ENCODE measurements at regions not wholly inside any gene's neighbourhood (a gene's known extent, or its start where the extent isn't known, plus 50 kb on each side); places are given as distances from the start of the nearest gene placed in this dataset.

GRCh38 chr14:100469632-100470522 is 117.3 kb downstream of the BEGAIN start:
- H3K27me3 Mint-ChIP-seq (ENCODE audit: low read depth), result no peaks in the 10 kb centered on the region
- DNase-seq (ENCODE audit: low spot score), result no peak
- H3K4me1 Mint-ChIP-seq (ENCODE audit: low read depth), result peaks cover 5% of the 10 kb centered on the region
- no peaks in the 10 kb centered on the region for H3K36me3 Mint-ChIP-seq (ENCODE audit: low read depth)
- no peak overlapping the region for H3K4me3 Mint-ChIP-seq
- H3K27ac Mint-ChIP-seq, result no peak overlapping the region
- H3K9me3 Mint-ChIP-seq, result no peaks in the 10 kb centered on the region

GRCh38 chr14:100470523-100470897 is 116.7 kb downstream of the BEGAIN start:
- no peaks in the 10 kb centered on the region for H3K27me3 Mint-ChIP-seq (ENCODE audit: low read depth)
- DNase-seq (ENCODE audit: low spot score), result no peak
- no peak overlapping the region for H3K27ac Mint-ChIP-seq
- H3K4me1 Mint-ChIP-seq (ENCODE audit: low read depth), result peaks cover 5% of the 10 kb centered on the region
- H3K4me3 Mint-ChIP-seq, result no peak overlapping the region
- H3K36me3 Mint-ChIP-seq (ENCODE audit: low read depth), result no peaks in the 10 kb centered on the region
- H3K9me3 Mint-ChIP-seq, result no peaks in the 10 kb centered on the region

GRCh38 chr14:100471441-100472093 is 115.7 kb downstream of the BEGAIN start:
- Mint-ChIP-seq H3K36me3 (ENCODE audit: low read depth) (no peaks in the 10 kb centered on the region), H3K27ac (no peak overlapping the region), H3K27me3 (ENCODE audit: low read depth) (no peaks in the 10 kb centered on the region), H3K4me3 (no peak overlapping the region), H3K9me3 (no peaks in the 10 kb centered on the region), H3K4me1 (ENCODE audit: low read depth) (peaks cover 5% of the 10 kb centered on the region)
- DNase-seq (ENCODE audit: low spot score), result no peak

- no peak overlapping the region for H3K27ac Mint-ChIP-seq
- no peak overlapping the region for H3K4me3 Mint-ChIP-seq
- no peak for DNase-seq (ENCODE audit: low spot score)
- H3K9me3 Mint-ChIP-seq, result no peaks in the 10 kb centered on the region
- H3K27me3 Mint-ChIP-seq (ENCODE audit: low read depth), result no peaks in the 10 kb centered on the region
- no peaks in the 10 kb centered on the region for H3K36me3 Mint-ChIP-seq (ENCODE audit: low read depth)
- peaks cover 5% of the 10 kb centered on the region for H3K4me1 Mint-ChIP-seq (ENCODE audit: low read depth)
Measured at GRCh38 chr14:100472094-100472455, 115.1 kb downstream of the BEGAIN start.

GRCh38 chr14:100472491-100472890 is 114.7 kb downstream of the BEGAIN start:
- Mint-ChIP-seq H3K36me3 (ENCODE audit: low read depth) (no peaks in the 10 kb centered on the region), H3K9me3 (no peaks in the 10 kb centered on the region), H3K27ac (no peak overlapping the region), H3K4me3 (no peak overlapping the region), H3K4me1 (ENCODE audit: low read depth) (peaks cover 5% of the 10 kb centered on the region), H3K27me3 (ENCODE audit: low read depth) (no peaks in the 10 kb centered on the region)
- no peak for DNase-seq (ENCODE audit: low spot score)

- no peak for DNase-seq (ENCODE audit: low spot score)
- Mint-ChIP-seq H3K27me3 (ENCODE audit: low read depth) (no peaks in the 10 kb centered on the region), H3K9me3 (no peaks in the 10 kb centered on the region), H3K4me3 (no peak overlapping the region), H3K4me1 (ENCODE audit: low read depth) (peaks cover 5% of the 10 kb centered on the region), H3K36me3 (ENCODE audit: low read depth) (no peaks in the 10 kb centered on the region), H3K27ac (no peak overlapping the region)
Measured at GRCh38 chr14:100473249-100473648, 114.0 kb downstream of the BEGAIN start.

- Mint-ChIP-seq H3K4me1 (ENCODE audit: low read depth) (peaks cover 5% of the 10 kb centered on the region), H3K27ac (no peak overlapping the region), H3K9me3 (no peaks in the 10 kb centered on the region), H3K36me3 (ENCODE audit: low read depth) (no peaks in the 10 kb centered on the region), H3K27me3 (ENCODE audit: low read depth) (no peaks in the 10 kb centered on the region), H3K4me3 (no peak overlapping the region)
- DNase-seq (ENCODE audit: low spot score), result no peak
Measured at GRCh38 chr14:100474196-100474595, 113.0 kb downstream of the BEGAIN start.

GRCh38 chr14:100475268-100475667 is 111.9 kb downstream of the BEGAIN start:
- no peaks in the 10 kb centered on the region for H3K9me3 Mint-ChIP-seq
- H3K4me1 Mint-ChIP-seq (ENCODE audit: low read depth), result no peaks in the 10 kb centered on the region
- H3K27ac Mint-ChIP-seq, result no peak overlapping the region
- no peak for DNase-seq (ENCODE audit: low spot score)
- H3K27me3 Mint-ChIP-seq (ENCODE audit: low read depth), result no peaks in the 10 kb centered on the region
- H3K36me3 Mint-ChIP-seq (ENCODE audit: low read depth), result no peaks in the 10 kb centered on the region
- no peak overlapping the region for H3K4me3 Mint-ChIP-seq

GRCh38 chr14:100476012-100476822 is 111.0 kb downstream of the BEGAIN start:
- no peak overlapping the region for H3K27ac Mint-ChIP-seq
- no peak for DNase-seq (ENCODE audit: low spot score)
- H3K9me3 Mint-ChIP-seq, result no peaks in the 10 kb centered on the region

GRCh38 chr14:100484531-100485267 is 102.5 kb downstream of the BEGAIN start:
- Mint-ChIP-seq H3K36me3 (ENCODE audit: low read depth) (peaks cover 3% of the 10 kb centered on the region), H3K9me3 (no peaks in the 10 kb centered on the region), H3K27ac (no peak overlapping the region), H3K27me3 (ENCODE audit: low read depth) (no peaks in the 10 kb centered on the region), H3K4me3 (no peak overlapping the region), H3K4me1 (ENCODE audit: low read depth) (peaks cover 13% of the 10 kb centered on the region)
- no peak for DNase-seq (ENCODE audit: low spot score)

More at GRCh38 chr14:100476012-100476822, 111.0 kb downstream of the BEGAIN start:
- Mint-ChIP-seq H3K4me1 (ENCODE audit: low read depth) (no peaks in the 10 kb centered on the region), H3K4me3 (no peak overlapping the region), H3K36me3 (ENCODE audit: low read depth) (no peaks in the 10 kb centered on the region), H3K27me3 (ENCODE audit: low read depth) (no peaks in the 10 kb centered on the region)

- no peaks in the 10 kb centered on the region for H3K27me3 Mint-ChIP-seq (ENCODE audit: low read depth)
- DNase-seq (ENCODE audit: low spot score), result peak; percentile 39
- peaks cover 3% of the 10 kb centered on the region for H3K36me3 Mint-ChIP-seq (ENCODE audit: low read depth)
- no peak overlapping the region for H3K4me3 Mint-ChIP-seq
- H3K9me3 Mint-ChIP-seq, result no peaks in the 10 kb centered on the region
- H3K27ac Mint-ChIP-seq, result no peak overlapping the region
- H3K4me1 Mint-ChIP-seq (ENCODE audit: low read depth), result peaks cover 13% of the 10 kb centered on the region
Measured at GRCh38 chr14:100486025-100486828, 101.0 kb downstream of the BEGAIN start.

Data from T-helper 2 cell treated with Interferon-gamma antibody and Interleukin-4, amounts not matched to agents 5 μg/mL and 100 μg/mL, for 36 hours (primary cell).